NCI-H1436 (cell line): ENCODE measurements at regions not wholly inside any gene's neighbourhood (a gene's known extent, or its start where the extent isn't known, plus 50 kb on each side); places are given as distances from the start of the nearest gene placed in this dataset.
"Not testable (repeated sequence)": the region's sequence is repeated elsewhere in the genome, so short reads cannot be mapped to it uniquely, and the experiment has no call there.

Experiments
- DNase-seq: peaks from one replicate; lab custom pipeline; 2025; lab: John Stamatoyannopoulos, UW

GRCh38 chr7:52261057-52261456, 774.4 kb upstream of the POM121L12 start:
- DNase-seq = no peak

- DNase-seq = no peak
Measured at GRCh38 chr7:52260046-52260665, 775.3 kb upstream of the POM121L12 start.

DNA sequence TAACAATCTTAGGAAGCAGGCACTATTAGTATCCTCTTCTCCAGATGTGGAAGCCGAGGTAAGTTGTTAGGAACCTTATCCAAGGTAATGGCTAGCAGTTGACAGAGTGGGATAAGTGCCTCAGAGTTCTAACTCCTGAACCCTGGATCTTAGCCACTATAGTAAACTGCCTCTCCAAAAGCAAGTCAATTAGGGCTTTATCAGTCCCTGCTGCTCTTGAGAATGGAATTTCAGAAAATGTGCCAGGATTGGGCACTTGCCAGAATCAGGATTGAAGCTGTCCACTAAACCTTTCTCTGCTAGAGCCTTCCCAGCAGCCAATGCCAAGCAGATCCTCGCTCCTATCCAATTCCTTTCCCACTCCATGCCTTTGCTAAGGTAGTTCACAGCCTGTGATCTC, 777.5 kb upstream of the POM121L12 start:
- no peak for DNase-seq

- DNase-seq = no peak
Measured at GRCh38 chr7:52254396-52255010, 780.9 kb upstream of the POM121L12 start.

GRCh38 chr7:52253953-52254352, 781.5 kb upstream of the POM121L12 start:
- no peak for DNase-seq

GRCh38 chr7:52249741-52250140, 785.7 kb upstream of the POM121L12 start:
- no peak for DNase-seq

GRCh38 chr7:52247518-52247917, 787.9 kb upstream of the POM121L12 start:
- no peak for DNase-seq

GRCh38 chr7:52243685-52244084, 791.7 kb upstream of the POM121L12 start:
- no peak for DNase-seq

DNA sequence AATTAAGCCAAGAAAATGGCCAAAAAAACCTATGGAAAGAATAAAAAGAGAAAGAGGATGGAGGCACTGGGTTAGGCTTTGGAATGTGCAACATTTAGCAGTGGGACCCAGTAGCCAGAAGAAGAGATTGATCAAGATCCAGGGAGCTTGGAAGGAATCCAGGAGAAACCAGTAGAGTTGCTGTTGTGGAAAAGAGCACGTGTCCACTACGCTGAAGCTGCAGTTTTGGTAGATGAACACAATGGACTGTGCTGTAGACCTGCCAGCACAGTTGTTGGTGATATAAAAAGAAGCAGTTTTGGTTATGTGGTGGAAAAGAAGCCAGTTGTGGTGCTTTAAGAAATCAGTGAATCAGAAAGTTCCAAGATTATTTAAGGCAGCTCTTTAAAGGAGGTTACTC, 802.2 kb upstream of the POM121L12 start:
- no peak for DNase-seq

GRCh38 chr7:52211930-52212329, 823.5 kb upstream of the POM121L12 start:
- DNase-seq = no peak

- DNase-seq = no peak
Measured at GRCh38 chr7:52209614-52210013, 825.8 kb upstream of the POM121L12 start.

GRCh38 chr7:52197221-52197620, 838.2 kb upstream of the POM121L12 start:
- DNase-seq = no peak

DNA sequence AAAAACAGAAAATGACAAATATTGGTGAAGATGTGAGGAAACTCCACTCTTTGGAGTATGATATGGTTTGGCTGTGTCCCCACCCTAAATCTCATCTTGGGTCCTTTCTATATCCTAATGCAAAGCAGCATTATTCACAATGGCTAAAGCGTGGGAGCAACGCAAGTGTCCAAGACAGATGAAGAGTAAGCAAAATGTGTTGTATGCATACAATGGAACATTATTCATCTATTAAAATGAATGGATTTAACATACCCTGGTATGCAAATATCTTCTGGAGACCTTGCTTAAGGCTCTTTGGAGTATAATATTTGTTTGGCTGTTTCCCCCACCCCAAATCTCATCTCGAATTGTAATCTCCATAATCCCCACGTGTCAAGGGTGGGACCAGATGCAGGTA, 839.8 kb upstream of the POM121L12 start:
- DNase-seq = no peak

- no peak for DNase-seq
Measured at GRCh38 chr7:52189153-52189778, 846.2 kb upstream of the POM121L12 start.

GRCh38 chr7:52184006-52184703, 851.3 kb upstream of the POM121L12 start:
- no peak for DNase-seq

DNA sequence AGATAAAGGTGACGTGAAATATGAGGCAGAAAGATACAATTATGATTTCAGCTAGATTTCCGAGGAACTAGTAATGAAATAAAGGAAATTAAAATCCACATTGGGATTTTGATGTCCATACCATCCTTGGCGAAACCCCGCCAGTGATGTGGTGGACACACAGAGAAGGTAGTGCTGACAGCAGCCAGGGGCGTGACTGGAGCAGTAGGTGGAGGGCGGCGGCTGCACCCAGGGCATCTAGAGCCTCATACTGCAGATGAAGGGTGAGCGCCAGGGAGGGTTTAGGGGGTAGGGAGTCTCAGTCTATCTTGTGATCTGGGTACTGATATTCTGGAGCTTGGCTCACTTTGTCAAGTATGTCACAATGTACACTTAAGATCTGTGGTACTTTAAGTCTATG, 855.5 kb upstream of the POM121L12 start:
- no peak for DNase-seq

- no peak for DNase-seq
Measured at GRCh38 chr7:52168085-52168484, 851.5 kb upstream of the COBL start.

GRCh38 chr7:52163311-52163710, 846.7 kb upstream of the COBL start:
- DNase-seq = no peak

DNA sequence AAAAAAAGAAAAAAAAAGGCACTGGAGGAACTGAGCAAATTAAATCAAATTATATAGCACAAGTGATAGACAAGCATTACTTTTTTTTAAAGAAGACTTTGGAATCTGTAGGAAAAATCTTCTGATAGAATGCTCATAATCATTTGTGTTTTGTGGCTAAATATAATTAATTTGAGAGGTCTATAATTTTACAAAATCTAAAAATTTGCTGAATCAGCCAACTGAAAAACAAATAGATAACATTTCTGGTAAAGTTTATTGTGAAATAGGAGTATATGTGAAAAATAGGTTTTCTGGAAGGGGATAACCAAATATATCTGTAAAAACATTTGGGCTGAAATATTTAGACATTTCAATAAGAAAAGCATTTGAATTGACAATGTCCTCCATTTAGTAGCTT, 844.9 kb upstream of the COBL start:
- no peak for DNase-seq

DNA sequence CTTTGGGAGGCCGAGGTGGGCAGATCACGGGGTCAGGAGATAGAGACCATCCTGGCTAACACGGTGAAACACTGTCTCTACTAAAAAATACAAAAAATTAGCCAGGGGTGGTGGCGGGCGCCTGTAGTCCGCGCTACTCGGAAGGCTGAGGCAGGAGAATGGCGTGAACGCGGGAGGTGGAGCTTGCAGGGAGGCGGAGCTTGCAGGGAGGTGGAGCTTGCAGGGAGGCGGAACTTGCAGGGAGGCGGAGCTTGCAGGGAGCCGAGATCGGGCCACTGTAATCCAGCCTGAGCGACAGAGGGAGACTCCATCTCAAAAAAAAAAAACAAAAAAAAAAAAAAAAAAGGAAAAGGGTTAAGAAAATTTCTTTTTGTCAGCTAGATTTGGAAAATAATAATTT, 842.8 kb upstream of the COBL start:
- DNase-seq = not testable (repeated sequence)

DNA sequence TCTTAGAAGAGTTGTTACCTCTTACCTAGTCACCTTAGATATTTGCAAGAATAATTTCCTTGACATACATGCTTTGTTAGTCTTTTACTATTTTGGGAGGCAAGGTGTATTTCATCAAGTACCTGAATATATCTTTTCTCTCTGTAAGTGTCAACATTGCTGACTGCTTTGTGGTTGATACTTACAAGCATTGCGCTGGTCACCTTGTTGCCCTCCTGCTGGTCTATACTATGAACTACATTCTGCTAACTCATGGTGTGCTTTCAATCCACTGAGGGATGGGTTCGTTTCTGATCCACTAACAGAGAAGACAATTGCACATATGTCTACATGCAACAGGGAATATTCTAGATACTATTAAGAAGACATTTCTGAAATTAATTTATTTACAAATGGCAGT, 837.8 kb upstream of the COBL start:
- no peak for DNase-seq

GRCh38 chr7:52151559-52151958, 835.0 kb upstream of the COBL start:
- DNase-seq = no peak

- DNase-seq = no peak
Measured at GRCh38 chr7:52150952-52151351, 834.3 kb upstream of the COBL start.
